GM13976 (cell line): ENCODE measurements at regions not wholly inside any gene's neighbourhood (a gene's known extent, or its start where the extent isn't known, plus 50 kb on each side); places are given as distances from the start of the nearest gene placed in this dataset.
"Not testable (repeated sequence)": the region's sequence is repeated elsewhere in the genome, so short reads cannot be mapped to it uniquely, and the experiment has no call there.

Experiments
- DNase-seq: peaks from one replicate; pipeline ENCODE4 v3.0.0; 2012; ENCODE audit warnings: low spot score
- CTCF ChIP-seq: IDR thresholded peaks from 2 replicates; pipeline ENCODE4 v1.5.1; 2012; ENCODE audit warnings: borderline replicate concordance, mild to moderate bottlenecking; ENCODE audit not compliant: insufficient read depth; ENCODE audit errors: extremely low read depth, missing control alignments, control extremely low read depth
- in situ Hi-C: fragments of 300-500 bp; cut with MboI; formaldehyde crosslinking; loops from one replicate; pipeline ENCODE4 v1.12.0; 2022; ENCODE audit warnings: low sequenced_read_pairs, mixed read lengths, inconsistent platforms; ENCODE audit not compliant: unreplicated experiment

GRCh38 chr18:39448942-39449341 is 1883.3 kb upstream of the CELF4 start:
- no peak for DNase-seq
- in situ Hi-C loops = no loop called here
- no peak for TF ChIP-seq CTCF

- DNase-seq, in situ Hi-C loops: not testable (repeated sequence)
Observed at GRCh38 chr18:39444957-39445356, 1879.4 kb upstream of the CELF4 start.

- in situ Hi-C loops = no loop called here
Observed at GRCh38 chr18:39441648-39442047, 1876.0 kb upstream of the CELF4 start.

GRCh38 chr18:39435996-39436395 is 1870.4 kb upstream of the CELF4 start:
- in situ Hi-C loops = no loop called here
- TF ChIP-seq CTCF = no peak
- DNase-seq = no peak

More at GRCh38 chr18:39441648-39442047, 1876.0 kb upstream of the CELF4 start:
- DNase-seq = no peak
- TF ChIP-seq CTCF = no peak

GRCh38 chr18:39435209-39435608 is 1869.6 kb upstream of the CELF4 start:
- DNase-seq = no peak
- no peak for TF ChIP-seq CTCF
- in situ Hi-C loops = no loop called here

DNA sequence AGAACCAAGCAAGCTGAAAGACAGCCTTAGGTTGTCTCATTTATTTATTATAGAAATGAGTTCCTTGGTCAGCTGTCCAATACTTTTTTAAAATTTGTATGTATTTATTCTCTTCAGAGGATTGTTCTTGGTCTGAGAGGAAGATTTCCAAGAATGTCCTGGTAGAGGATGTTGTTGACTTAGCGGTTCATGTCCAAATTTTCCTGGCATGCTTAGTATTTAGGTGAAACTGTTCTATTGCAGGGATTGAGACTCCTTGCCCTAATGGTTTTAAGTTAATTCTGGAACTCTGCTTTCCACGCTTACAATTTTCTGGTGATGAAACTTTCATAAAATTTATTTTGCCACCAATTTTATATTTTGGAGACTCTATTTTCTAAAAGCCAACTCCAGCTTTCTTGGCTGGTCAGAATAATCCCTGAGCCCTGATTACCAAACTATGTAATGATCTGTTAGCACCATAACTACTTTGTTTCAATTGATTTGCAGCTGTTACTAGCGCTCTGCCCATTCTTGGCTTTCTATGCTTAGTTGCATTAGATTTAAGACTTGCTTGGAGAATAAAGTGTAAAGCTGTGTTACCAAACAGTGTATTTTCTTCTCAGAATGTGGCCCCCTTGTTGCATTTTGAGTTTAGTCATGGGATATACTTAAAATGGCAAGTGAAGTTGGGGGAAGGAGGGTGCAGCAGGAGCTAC is 1868.8 kb upstream of the CELF4 start:
- TF ChIP-seq CTCF = no peak
- no peak for DNase-seq
- in situ Hi-C loops = no loop called here

DNA sequence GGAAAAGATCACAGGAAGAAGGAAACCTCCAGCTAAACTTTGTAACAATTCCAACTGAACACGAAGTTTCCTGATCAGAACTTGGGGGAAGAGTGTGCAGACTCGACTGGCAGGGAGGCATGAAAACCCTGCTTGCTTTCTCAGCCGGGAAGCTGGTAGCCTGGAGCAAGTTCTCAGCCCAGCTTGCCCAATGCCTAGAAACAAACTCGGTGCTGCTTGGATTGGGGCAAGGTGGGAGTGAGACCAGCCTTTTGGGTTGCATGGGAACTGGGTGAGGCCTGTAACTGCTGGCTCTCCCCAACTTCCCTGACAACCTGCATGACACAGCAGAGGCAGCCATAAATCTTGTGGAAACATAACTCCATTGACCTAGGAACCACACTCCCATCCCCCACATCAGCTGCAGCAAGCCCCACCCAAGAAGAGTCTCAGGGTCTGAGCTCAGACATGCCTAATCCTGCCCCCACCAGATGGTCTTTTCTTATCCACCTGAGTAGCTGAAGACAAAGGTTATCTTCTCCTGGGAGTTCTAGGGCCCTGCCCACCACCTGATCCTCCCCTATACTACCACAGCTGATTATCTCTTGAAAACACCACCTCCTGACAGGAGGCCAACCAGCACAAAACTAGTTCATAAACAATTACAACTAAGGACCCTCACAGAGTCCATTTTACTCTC is 1859.7 kb upstream of the CELF4 start:
- in situ Hi-C loops = no loop called here
- no peak for DNase-seq
- TF ChIP-seq CTCF = no peak
